ENCODE measurements at regions not wholly inside any gene's neighbourhood (a gene's known extent, or its start where the extent isn't known, plus 50 kb on each side); places are given as distances from the start of the nearest gene placed in this dataset.
A peak's percentile ranks its signal among the peaks of the same experiment; 100 is the strongest.

DNA sequence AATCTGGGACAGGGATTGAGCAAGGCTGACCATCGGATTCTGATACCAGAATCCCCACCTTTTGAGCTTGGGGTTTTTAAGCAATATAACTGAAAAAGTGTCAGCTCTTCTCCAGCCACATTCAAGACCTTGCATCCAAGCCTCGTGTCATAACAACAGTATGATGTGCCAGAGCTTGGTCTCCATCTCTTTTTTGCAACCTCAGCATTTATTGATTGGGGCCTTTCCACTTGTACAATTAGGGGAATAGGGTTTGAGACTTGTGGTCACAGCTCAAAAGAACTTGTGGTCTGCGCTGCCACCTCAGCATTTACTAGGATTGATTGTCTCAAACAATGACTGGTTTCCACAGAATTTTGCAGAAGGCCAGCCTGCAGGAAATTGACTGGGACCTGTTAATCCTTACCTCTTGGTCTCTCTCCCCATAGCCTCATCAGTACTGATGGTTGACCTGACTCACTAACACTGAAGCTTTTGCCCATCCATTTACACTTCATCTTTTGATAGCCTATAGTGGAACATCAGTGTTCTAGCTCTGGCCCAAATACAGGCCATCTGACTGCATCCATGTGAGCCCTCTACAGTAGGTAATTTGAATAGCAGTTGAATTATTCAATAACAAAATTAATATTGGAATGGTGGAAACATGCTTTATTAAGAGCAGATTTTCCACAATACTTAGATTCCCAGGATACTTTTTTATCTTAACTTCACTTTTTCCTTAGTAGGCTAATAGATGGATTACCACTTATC, 381.6 kb upstream of the PRR16 start:
- BruUV-seq (replicated peaks), result no TSS peak
- no peak overlapping the region for H3K4me2 ChIP-seq (ENCODE audit: low read depth, low read length)
- no peak for DNase-seq (ENCODE audit: low spot score)
- CTCF ChIA-PET (ENCODE audit: low intra/inter-chr PET ratio, low total read pairs), result no interaction called here
- POLR2A ChIA-PET, result no interaction called here
- TF ChIP-seq TAF15 (IDR thresholded peaks at IDR 0.05; ENCODE audit: low read depth, low read length, poor library complexity, severe bottlenecking) (no peak), JARID2 (CRISPR knock-in tag; IDR thresholded peaks at IDR 0.05; ENCODE audit: insufficient replicate concordance) (no peak), KDM5A (IDR thresholded peaks at IDR 0.05; ENCODE audit: borderline replicate concordance, low read length) (no peak), SP2 (CRISPR knock-in tag; IDR thresholded peaks at IDR 0.05) (no peak), MAFF (IDR thresholded peaks at IDR 0.05; ENCODE audit: low read depth, low read length) (peak; percentile 99), KLF6 (CRISPR knock-in tag; IDR thresholded peaks at IDR 0.05) (no peak), MAFK (conservative IDR thresholded peaks at IDR 0.05 in 1 of 2, IDR thresholded peaks at IDR 0.05 in 1 of 2; ENCODE audit: low read length in 2 of 2) (peak; percentile 97 to 99), ZXDC (CRISPR knock-in tag; IDR thresholded peaks at IDR 0.05) (no peak), ZNF546 (CRISPR knock-in tag; conservative IDR thresholded peaks at IDR 0.05) (no peak)
- H3K9me3 ChIP-seq (ENCODE audit: low read length), result no peaks in the 10 kb centered on the region
- H3K27ac ChIP-seq (ENCODE audit: extremely low read length, insufficient read depth, low read length), result no peak overlapping the region
- no peaks in the 10 kb centered on the region for H3K36me3 ChIP-seq (replicated peaks in 1 of 2; ENCODE audit: control insufficient read depth in 1 of 2, insufficient read depth in 2 of 2, low read length in 2 of 2)
- no peak for ATAC-seq
- no peaks in the 10 kb centered on the region; a peak in 1 of 5 replicates for H3K27me3 ChIP-seq (ENCODE audit: control insufficient read depth in 1 of 2, insufficient read depth in 2 of 2, low read length in 2 of 2)
- no peak overlapping the region for H3K9ac ChIP-seq (ENCODE audit: insufficient read depth, low read depth, low read length)
- 4% methylated on average over 2 of the region's 3 CpGs for WGBS (ENCODE audit: low lambda C conversion rate)
- no peak overlapping the region for H3K4me3 ChIP-seq (replicated peaks in 1 of 3; ENCODE audit: insufficient read depth in 1 of 3, low read depth in 2 of 3, low read length in 3 of 3)
- intact Hi-C loops (cut with micrococcal nuclease; ENCODE audit: unreplicated experiment), result no loop called here
- no peak for FAIRE-seq
- no peak overlapping the region for H2AFZ ChIP-seq (ENCODE audit: low read length)
- no peaks in the 10 kb centered on the region for H4K20me1 ChIP-seq (ENCODE audit: insufficient read depth, low read length)
- in situ Hi-C loops (cut with HindIII; ENCODE audit: extremely low pct_ligation_motif_present, low pct_unique_long_range_greater_than_20kb), result no loop called here
- no peaks in the 10 kb centered on the region for H3K79me2 ChIP-seq (ENCODE audit: insufficient read depth, low read length)
- H3K4me1 ChIP-seq (ENCODE audit: insufficient read depth, low read length), result no peaks in the 10 kb centered on the region

All from HepG2 (cell line).